PC-9 (cell line): ENCODE measurements at regions not wholly inside any gene's neighbourhood (a gene's known extent, or its start where the extent isn't known, plus 50 kb on each side); places are given as distances from the start of the nearest gene placed in this dataset.

ENCODE experiments used
- BruUV-seq: library from RNA; stranded (reverse); fragments of 400-500 nt; replicated peaks from 2 replicates; lab custom pipeline; 2021; lab: Mats Ljungman, UMichigan
- CTCF ChIA-PET: fragments of 300-600 bp; sonication (Branson Sonifier 250); formaldehyde crosslinking; loops from one replicate; lab custom pipeline; 2022; ENCODE audit warnings: antibody characterized with exemption; lab: Charles Lee
- POLR2A ChIA-PET: fragments of 300-600 bp; sonication (Branson Sonifier 250); formaldehyde crosslinking; loops from one replicate; lab custom pipeline; 2022; ENCODE audit warnings: antibody characterized with exemption; ENCODE audit not compliant: unreplicated experiment; lab: Charles Lee
- DNase-seq, 2 experiments: peaks; one replicate each; pipeline versions ENCODE4 v3.0.0 to v3.0.0-alpha.2; 2015 to 2022; ENCODE audit warnings: mixed read lengths in 1 of 2
- H2AFZ ChIP-seq: fragments of 200-600 bp; sonication (generic); 2 replicates; pipeline ENCODE4 v1.8.1; 2017; ENCODE audit warnings: antibody characterized with exemption
- H3F3A ChIP-seq: fragments of 200-600 bp; sonication (generic); 2 replicates; pipeline ENCODE4 v1.8.1; 2017; ENCODE audit warnings: antibody characterized with exemption, mild to moderate bottlenecking, low read depth; ENCODE audit not compliant: insufficient read depth
- H3K27ac ChIP-seq: fragments of 200-600 bp; sonication (generic); 2 replicates; pipeline ENCODE4 v1.6.1; 2016; ENCODE audit warnings: mixed run types
- H3K27me3 ChIP-seq: fragments of 200-600 bp; sonication (generic); 2 replicates; pipeline ENCODE4 v1.6.1; 2016; ENCODE audit warnings: low read depth, mixed run types; ENCODE audit not compliant: insufficient read depth
- H3K36me3 ChIP-seq: fragments of 200-600 bp; sonication (generic); 2 replicates; pipeline ENCODE4 v1.6.1; 2016; ENCODE audit warnings: low read depth, mixed run types
- H3K4me1 ChIP-seq: fragments of 200-600 bp; sonication (generic); replicated peaks from 2 replicates; pipeline ENCODE4 v1.6.1; 2016; ENCODE audit warnings: mixed run types; ENCODE audit not compliant: insufficient read depth
- H3K4me2 ChIP-seq: fragments of 200-600 bp; sonication (generic); 2 replicates; pipeline ENCODE4 v1.6.1; 2017; ENCODE audit warnings: mixed run types
- H3K4me3 ChIP-seq: fragments of 200-600 bp; sonication (generic); 2 replicates; pipeline ENCODE4 v1.6.1; 2016; ENCODE audit warnings: mixed run types
- H3K79me2 ChIP-seq: fragments of 200-600 bp; sonication (generic); 2 replicates; pipeline ENCODE4 v1.6.1; 2017; ENCODE audit warnings: low read depth, mixed run types
- H3K9me2 ChIP-seq: fragments of 200-600 bp; sonication (generic); 2 replicates; pipeline ENCODE4 v1.8.1; 2017; ENCODE audit warnings: mild to moderate bottlenecking; ENCODE audit not compliant: insufficient read depth
- H3K9me3 ChIP-seq: fragments of 200-600 bp; sonication (generic); 2 replicates; pipeline ENCODE4 v1.8.1; 2016; ENCODE audit warnings: low read depth; ENCODE audit not compliant: insufficient read depth
- H4K20me1 ChIP-seq: fragments of 200-600 bp; sonication (generic); 2 replicates; pipeline ENCODE4 v1.8.1; 2017; ENCODE audit not compliant: insufficient read depth
- CTCF ChIP-seq: fragments of 200-600 bp; sonication (generic); conservative IDR thresholded peaks from 2 replicates; pipeline ENCODE4 v1.6.1; 2017; ENCODE audit warnings: mixed run types, antibody characterized with exemption, mild to moderate bottlenecking, moderate library complexity
- EZH2 ChIP-seq: fragments of 200-600 bp; sonication (generic); IDR thresholded peaks from 2 replicates; pipeline ENCODE4 v1.8.0; 2017; ENCODE audit warnings: antibody characterized with exemption, low read depth
- intact Hi-C: fragments of 100-400 bp; cut with micrococcal nuclease; formaldehyde crosslinking; loops from one replicate; pipeline ENCODE4 v1.10.0; 2022; ENCODE audit not compliant: unreplicated experiment

GRCh38 chr7:86534641-86535040 lies 109.1 kb upstream of the GRM3 start:
- Histone ChIP-seq H3K9me3 (no peaks in the 10 kb centered on the region), H3K4me3 (no peak overlapping the region), H2AFZ (no peak overlapping the region), H3F3A (no peaks in the 10 kb centered on the region), H3K27me3 (no peaks in the 10 kb centered on the region), H4K20me1 (no peaks in the 10 kb centered on the region; the same call in 1 of the 2 replicates), H3K9me2 (no peaks in the 10 kb centered on the region), H3K79me2 (no peaks in the 10 kb centered on the region), H3K27ac (no peak overlapping the region), H3K4me2 (no peak overlapping the region), H3K4me1 (no peaks in the 10 kb centered on the region), H3K36me3 (no peaks in the 10 kb centered on the region)
- no TSS peak for BruUV-seq
- intact Hi-C loops, result no loop called here
- no peak for TF ChIP-seq EZH2
- TF ChIP-seq CTCF, result no peak
- ChIA-PET POLR2A (interaction anchor here (0.6 kb wide), 1 partner anchor 112 kb away, joined by 6 read pairs; no protein-coding TSS in a partner anchor), CTCF (no interaction called here)
- no peak for DNase-seq

- Histone ChIP-seq H3K27me3 (no peaks in the 10 kb centered on the region), H3K4me1 (no peaks in the 10 kb centered on the region), H2AFZ (no peak overlapping the region), H3F3A (no peaks in the 10 kb centered on the region), H3K9me3 (no peaks in the 10 kb centered on the region), H3K4me2 (no peak overlapping the region), H3K4me3 (no peak overlapping the region), H3K9me2 (no peaks in the 10 kb centered on the region), H4K20me1 (no peaks in the 10 kb centered on the region), H3K27ac (no peak overlapping the region), H3K79me2 (no peaks in the 10 kb centered on the region), H3K36me3 (no peaks in the 10 kb centered on the region)
- POLR2A ChIA-PET, result no interaction called here
- no peak for DNase-seq
- no TSS peak for BruUV-seq
- intact Hi-C loops, result no loop called here
- CTCF ChIA-PET, result no interaction called here
- TF ChIP-seq EZH2 (no peak), CTCF (no peak)
Measured at GRCh38 chr7:86504229-86504628, 139.5 kb upstream of the GRM3 start.

- H3F3A ChIP-seq, result no peaks in the 10 kb centered on the region
- CTCF ChIA-PET, result no interaction called here
- no peak overlapping the region for H2AFZ ChIP-seq
- no peaks in the 10 kb centered on the region for H3K9me3 ChIP-seq
- no peak overlapping the region for H3K4me3 ChIP-seq
- H3K27me3 ChIP-seq, result no peaks in the 10 kb centered on the region
- H3K36me3 ChIP-seq, result no peaks in the 10 kb centered on the region
- no TSS peak for BruUV-seq
- DNase-seq, result no peak
- TF ChIP-seq CTCF, result no peak
- TF ChIP-seq EZH2, result no peak
- H4K20me1 ChIP-seq, result no peaks in the 10 kb centered on the region
- intact Hi-C loops, result no loop called here
- no peaks in the 10 kb centered on the region for H3K4me1 ChIP-seq
- H3K79me2 ChIP-seq, result no peaks in the 10 kb centered on the region
- no peak overlapping the region for H3K4me2 ChIP-seq
- H3K9me2 ChIP-seq, result no peaks in the 10 kb centered on the region
- POLR2A ChIA-PET, result no interaction called here
- H3K27ac ChIP-seq, result no peak overlapping the region
Measured at GRCh38 chr7:86499986-86500385, 143.7 kb upstream of the GRM3 start.
